Right cardiac atrium (tissue), 5 donors: ENCODE measurements at regions not wholly inside any gene's neighbourhood (a gene's known extent, or its start where the extent isn't known, plus 50 kb on each side); places are given as distances from the start of the nearest gene placed in this dataset.

Source experiments
- ATAC-seq, 2 donors: fragments of 200-7000 bp; cut with Tn5 transposase; one replicate each; pipeline versions ENCODE4 v1.8.0 to v1.9.1; 2020; ENCODE audit warnings: moderate library complexity in 2 of 2, mild to moderate bottlenecking in 1 of 2
- DNase-seq, 3 donors: peaks; one replicate each; pipeline ENCODE4 v3.0.0-alpha.2; 2020
- H3K27ac ChIP-seq: one replicate; pipeline ENCODE4 v1.5.1; 2013; ENCODE audit warnings: mild to moderate bottlenecking, low read length, control low read depth, moderate library complexity
- H3K27me3 ChIP-seq: one replicate; pipeline ENCODE4 v1.6.1; 2013; ENCODE audit not compliant: control insufficient read depth, insufficient read depth
- H3K4me1 ChIP-seq: one replicate; pipeline ENCODE4 v1.6.1; 2013; ENCODE audit warnings: low read length; ENCODE audit not compliant: control insufficient read depth, insufficient read depth
- H3K4me3 ChIP-seq: one replicate; pipeline ENCODE4 v1.5.1; 2013; ENCODE audit warnings: low read length, control low read depth
- H3K9me3 ChIP-seq: one replicate; pipeline ENCODE4 v1.6.1; 2013; ENCODE audit warnings: low read length; ENCODE audit not compliant: control insufficient read depth
- WGBS: extraction: QIAGEN DNeasy Blood & Tissue Kit; methylation state at CpG from one replicate; pipeline ENCODE4 v1.1.7; 2013; 5-methylcytosine and 5-hydroxymethylcytosine counted together
- intact Hi-C, 4 donors: fragments of 100-400 bp; cut with DNase I; formaldehyde crosslinking; loops; one replicate each; pipeline versions ENCODE4 v1.11.0 to v1.14.0; 2022 to 2023
- donor health status: healthy with polysubstance abuse.
- donor health status: DM: no; HTN: yes; CAD: no.
- donor health status: DM: no; HTN: no; CAD: no.
- donor health status: DM: no; HTN: yes; CAD: no; lungs with severe emphysema.
- donor health status: DM: yes; HTN: yes; CAD: no.

- WGBS = 21% methylated on average over 2 of the region's 2 CpGs
- H3K4me3 ChIP-seq = no peak overlapping the region
- H3K27me3 ChIP-seq = no peaks in the 10 kb centered on the region
- intact Hi-C loops = no loop called here
- peaks cover 2% of the 10 kb centered on the region for H3K4me1 ChIP-seq
- DNase-seq (no peak), ATAC-seq (no peak)
- H3K9me3 ChIP-seq = no peaks in the 10 kb centered on the region
- H3K27ac ChIP-seq = no peak overlapping the region
These were observed 80.8 kb upstream of the POU3F1 start for GRCh38 chr1:38127428-38127827.

- Histone ChIP-seq H3K4me3 (no peak overlapping the region), H3K9me3 (no peaks in the 10 kb centered on the region), H3K27me3 (no peaks in the 10 kb centered on the region), H3K4me1 (peaks cover 2% of the 10 kb centered on the region), H3K27ac (no peak overlapping the region)
- ATAC-seq (no peak), DNase-seq (no peak)
- intact Hi-C loops = no loop called here
- 59% methylated on average over 8 of the region's 8 CpGs for WGBS
These were observed 80.4 kb upstream of the POU3F1 start for GRCh38 chr1:38126970-38127369.

GRCh38 chr1:38125837-38126520 is 79.4 kb upstream of the POU3F1 start:
- Histone ChIP-seq H3K4me3 (no peak overlapping the region), H3K27me3 (no peaks in the 10 kb centered on the region), H3K9me3 (no peaks in the 10 kb centered on the region), H3K27ac (no peak overlapping the region), H3K4me1 (peaks cover 2% of the 10 kb centered on the region)
- DNase-seq = no peak
- intact Hi-C loops = no loop called here
- no peak for ATAC-seq
- 83% methylated on average over 21 of the region's 21 CpGs for WGBS

- Histone ChIP-seq H3K27me3 (no peaks in the 10 kb centered on the region), H3K9me3 (no peaks in the 10 kb centered on the region), H3K4me3 (no peak overlapping the region), H3K27ac (no peak overlapping the region), H3K4me1 (peaks cover 2% of the 10 kb centered on the region)
- WGBS = 94% methylated on average over 5 of the region's 5 CpGs
- intact Hi-C loops = no loop called here
- DNase-seq (no peak), ATAC-seq (no peak)
These were observed 78.4 kb upstream of the POU3F1 start for GRCh38 chr1:38125016-38125415.

GRCh38 chr1:38123356-38124135 is 77.0 kb upstream of the POU3F1 start:
- no peaks in the 10 kb centered on the region for H3K27me3 ChIP-seq
- peaks cover 2% of the 10 kb centered on the region for H3K4me1 ChIP-seq
- no peaks in the 10 kb centered on the region for H3K9me3 ChIP-seq
- DNase-seq = no peak
- H3K27ac ChIP-seq = no peak overlapping the region
- intact Hi-C loops = no loop called here
- H3K4me3 ChIP-seq = no peak overlapping the region
- WGBS = 81% methylated on average over 19 of the region's 19 CpGs
- no peak for ATAC-seq

GRCh38 chr1:38121231-38121680 is 74.7 kb upstream of the POU3F1 start:
- no peaks in the 10 kb centered on the region for H3K27me3 ChIP-seq
- no peak overlapping the region for H3K4me3 ChIP-seq
- DNase-seq = no peak
- WGBS = 75% methylated on average over 14 of the region's 14 CpGs
- intact Hi-C loops = no loop called here
- H3K4me1 ChIP-seq = no peaks in the 10 kb centered on the region
- no peaks in the 10 kb centered on the region for H3K9me3 ChIP-seq
- no peak for ATAC-seq
- H3K27ac ChIP-seq = no peak overlapping the region

GRCh38 chr1:38120552-38121230 is 74.1 kb upstream of the POU3F1 start:
- Histone ChIP-seq H3K27ac (no peak overlapping the region), H3K4me3 (no peak overlapping the region), H3K4me1 (no peaks in the 10 kb centered on the region), H3K27me3 (no peaks in the 10 kb centered on the region), H3K9me3 (no peaks in the 10 kb centered on the region)
- ATAC-seq = no peak
- intact Hi-C loops = no loop called here
- DNase-seq = no peak
- 91% methylated on average over 5 of the region's 5 CpGs for WGBS

GRCh38 chr1:38118976-38119375 is 72.4 kb upstream of the POU3F1 start:
- 68% methylated on average over 9 of the region's 9 CpGs for WGBS
- no peak for DNase-seq
- H3K4me3 ChIP-seq = no peak overlapping the region
- ATAC-seq = no peak
- intact Hi-C loops = no loop called here
- H3K4me1 ChIP-seq = no peaks in the 10 kb centered on the region
- H3K27ac ChIP-seq = no peak overlapping the region
- no peaks in the 10 kb centered on the region for H3K27me3 ChIP-seq
- no peaks in the 10 kb centered on the region for H3K9me3 ChIP-seq

GRCh38 chr1:38117444-38117887 is 70.9 kb upstream of the POU3F1 start:
- WGBS = 84% methylated on average over 11 of the region's 11 CpGs
- intact Hi-C loops = no loop called here
- ATAC-seq = no peak
- Histone ChIP-seq H3K27me3 (no peaks in the 10 kb centered on the region), H3K9me3 (no peaks in the 10 kb centered on the region), H3K4me1 (no peaks in the 10 kb centered on the region), H3K27ac (no peak overlapping the region), H3K4me3 (no peak overlapping the region)
- DNase-seq = no peak

GRCh38 chr1:38115682-38116202 is 69.1 kb upstream of the POU3F1 start:
- WGBS = 75% methylated on average over 9 of the region's 9 CpGs

GRCh38 chr1:38115226-38115625 is 68.6 kb upstream of the POU3F1 start:
- DNase-seq (no peak), ATAC-seq (no peak)
- Histone ChIP-seq H3K27me3 (no peaks in the 10 kb centered on the region), H3K27ac (no peak overlapping the region), H3K4me1 (no peaks in the 10 kb centered on the region), H3K9me3 (no peaks in the 10 kb centered on the region), H3K4me3 (no peak overlapping the region)
- intact Hi-C loops = no loop called here
- 93% methylated on average over 15 of the region's 15 CpGs for WGBS

More at GRCh38 chr1:38115682-38116202, 69.1 kb upstream of the POU3F1 start:
- Histone ChIP-seq H3K4me3 (no peak overlapping the region), H3K4me1 (no peaks in the 10 kb centered on the region), H3K27me3 (no peaks in the 10 kb centered on the region), H3K27ac (no peak overlapping the region), H3K9me3 (no peaks in the 10 kb centered on the region)
- DNase-seq = no peak
- ATAC-seq = no peak
- intact Hi-C loops = no loop called here
